ENCODE measurements at regions not wholly inside any gene's neighbourhood (a gene's known extent, or its start where the extent isn't known, plus 50 kb on each side); places are given as distances from the start of the nearest gene placed in this dataset.

DNA sequence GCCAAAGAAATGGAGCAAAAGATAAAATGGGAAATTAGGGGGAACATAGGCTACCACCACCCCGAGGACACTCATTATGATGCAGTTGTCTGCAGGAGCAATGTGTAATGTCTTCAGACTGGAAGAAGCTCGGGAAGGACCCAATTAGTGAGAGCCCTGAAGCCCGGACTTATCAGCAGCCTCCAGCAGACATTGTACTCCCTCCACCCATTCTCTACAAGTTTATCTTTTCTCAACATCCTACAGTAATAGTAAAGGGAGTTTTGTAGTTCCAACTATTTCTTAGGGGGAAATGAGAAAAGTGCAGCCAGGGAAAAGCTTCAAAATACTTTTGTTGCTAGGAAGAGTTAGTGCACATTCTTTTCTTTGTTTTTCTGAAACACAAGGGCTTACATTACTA, 657.3 kb upstream of the COBL start:
- H3K27me3 ChIP-seq (ENCODE audit: insufficient read depth, low read length, poor library complexity): no peaks in the 10 kb centered on the region
- no CpG with 5 or more reads among the region's 3 CpGs for WGBS (ENCODE audit: extremely low coverage, insufficient coverage, low lambda C conversion rate)
- H3K79me1 ChIP-seq (ENCODE audit: low read length): no peaks in the 10 kb centered on the region
- H3K9ac ChIP-seq (ENCODE audit: low read length): no peak overlapping the region
- H2BK120ac ChIP-seq (ENCODE audit: low read depth, low read length): no peak overlapping the region
- H3K4me2 ChIP-seq (ENCODE audit: low read length): no peak overlapping the region
- H2AK5ac ChIP-seq (ENCODE audit: low read length): no peak overlapping the region
- H3K79me2 ChIP-seq (ENCODE audit: control insufficient read depth, insufficient read depth, low read length): no peaks in the 10 kb centered on the region
- H3K27ac ChIP-seq (ENCODE audit: low read depth, low read length): no peak overlapping the region
- H4K8ac ChIP-seq (ENCODE audit: low read depth, low read length): no peak overlapping the region
- no peak overlapping the region for H2BK5ac ChIP-seq (ENCODE audit: low read length)
- no peaks in the 10 kb centered on the region for H3K36me3 ChIP-seq (ENCODE audit: control insufficient read depth, insufficient read depth, low read length)
- DNase-seq: peak; percentile 15
- H3K56ac ChIP-seq (ENCODE audit: low read length): no peak overlapping the region
- no peak overlapping the region for H3K4me3 ChIP-seq (ENCODE audit: low read length)
- H3K4ac ChIP-seq (ENCODE audit: low read depth, low read length): no peak overlapping the region
- no peak overlapping the region for H3K18ac ChIP-seq (ENCODE audit: low read length)
- H4K5ac ChIP-seq (ENCODE audit: low read length): no peak overlapping the region
- H2BK15ac ChIP-seq (replicated peaks; ENCODE audit: low read depth): no peak overlapping the region
- H3K4me1 ChIP-seq (ENCODE audit: control insufficient read depth, low read depth, low read length): no peaks in the 10 kb centered on the region
- no peak overlapping the region for H3K23ac ChIP-seq (ENCODE audit: low read length)

- Histone ChIP-seq H3K9ac (ENCODE audit: low read length) (no peak overlapping the region), H3K4me2 (ENCODE audit: low read length) (no peak overlapping the region), H2BK5ac (ENCODE audit: low read length) (no peak overlapping the region), H2AK5ac (ENCODE audit: low read length) (no peak overlapping the region), H4K5ac (ENCODE audit: low read length) (no peak overlapping the region), H3K36me3 (ENCODE audit: control insufficient read depth, insufficient read depth, low read length) (no peaks in the 10 kb centered on the region), H2BK15ac (replicated peaks; ENCODE audit: low read depth) (no peak overlapping the region), H3K23ac (ENCODE audit: low read length) (no peak overlapping the region), H3K4ac (ENCODE audit: low read depth, low read length) (no peak overlapping the region), H3K4me1 (ENCODE audit: control insufficient read depth, low read depth, low read length) (no peaks in the 10 kb centered on the region), H3K79me2 (ENCODE audit: control insufficient read depth, insufficient read depth, low read length) (no peaks in the 10 kb centered on the region), H3K27me3 (ENCODE audit: insufficient read depth, low read length, poor library complexity) (no peaks in the 10 kb centered on the region), H3K18ac (ENCODE audit: low read length) (no peak overlapping the region), H3K4me3 (ENCODE audit: low read length) (no peak overlapping the region), H3K56ac (ENCODE audit: low read length) (no peak overlapping the region), H2BK120ac (ENCODE audit: low read depth, low read length) (no peak overlapping the region), H3K79me1 (ENCODE audit: low read length) (no peaks in the 10 kb centered on the region), H4K8ac (ENCODE audit: low read depth, low read length) (peak overlapping the region; percentile 28), H3K27ac (ENCODE audit: low read depth, low read length) (no peak overlapping the region)
- DNase-seq: no peak
- WGBS (ENCODE audit: extremely low coverage, insufficient coverage, low lambda C conversion rate): no CpG with 5 or more reads among the region's 10 CpGs
Observed at GRCh38 chr7:51973071-51973470, 656.5 kb upstream of the COBL start.

DNA sequence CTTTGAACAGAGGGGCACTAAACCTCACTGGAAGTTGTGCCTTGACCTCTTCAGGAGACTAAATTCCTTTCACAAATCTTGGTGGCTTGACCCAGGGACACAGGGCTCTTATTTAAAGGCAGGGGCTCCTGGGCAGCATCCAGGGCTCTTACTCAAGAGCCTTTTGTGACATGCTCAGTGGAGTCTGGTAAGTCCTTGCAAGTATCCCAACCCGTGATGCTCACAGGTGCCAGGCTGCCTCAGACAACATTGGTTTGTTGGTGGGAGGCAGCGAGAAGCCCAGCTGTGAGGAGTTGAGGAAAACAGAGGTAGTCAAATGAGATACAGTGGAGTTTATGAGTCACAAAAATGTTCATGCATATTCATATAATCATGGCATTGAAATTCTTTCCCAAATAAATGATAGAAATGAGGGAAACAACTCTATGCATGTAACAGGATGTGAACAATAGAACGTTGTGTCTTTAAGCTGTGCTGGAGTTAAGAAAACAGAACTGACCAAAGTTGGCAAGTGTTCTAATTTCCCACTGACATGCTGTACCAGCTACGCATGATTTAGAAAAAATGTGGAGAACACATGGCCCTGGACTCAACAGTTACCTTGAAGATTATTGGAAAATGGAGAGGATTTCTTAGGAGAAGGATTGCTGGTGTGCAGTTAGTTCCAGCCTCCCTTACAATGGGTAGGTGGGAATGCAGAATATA, 654.5 kb upstream of the COBL start:
- Histone ChIP-seq H3K4me2 (ENCODE audit: low read length) (no peak overlapping the region), H3K4me3 (ENCODE audit: low read length) (no peak overlapping the region), H3K4ac (ENCODE audit: low read depth, low read length) (no peak overlapping the region), H3K56ac (ENCODE audit: low read length) (no peak overlapping the region), H3K27ac (ENCODE audit: low read depth, low read length) (no peak overlapping the region), H2BK5ac (ENCODE audit: low read length) (no peak overlapping the region), H3K27me3 (ENCODE audit: insufficient read depth, low read length, poor library complexity) (no peaks in the 10 kb centered on the region), H2AK5ac (ENCODE audit: low read length) (no peak overlapping the region), H3K9ac (ENCODE audit: low read length) (no peak overlapping the region), H2BK120ac (ENCODE audit: low read depth, low read length) (no peak overlapping the region), H2BK15ac (replicated peaks; ENCODE audit: low read depth) (no peak overlapping the region), H3K23ac (ENCODE audit: low read length) (no peak overlapping the region), H3K4me1 (ENCODE audit: control insufficient read depth, low read depth, low read length) (no peaks in the 10 kb centered on the region), H4K5ac (ENCODE audit: low read length) (no peak overlapping the region), H3K18ac (ENCODE audit: low read length) (no peak overlapping the region), H3K79me2 (ENCODE audit: control insufficient read depth, insufficient read depth, low read length) (no peaks in the 10 kb centered on the region), H4K8ac (ENCODE audit: low read depth, low read length) (no peak overlapping the region), H3K79me1 (ENCODE audit: low read length) (no peaks in the 10 kb centered on the region), H3K36me3 (ENCODE audit: control insufficient read depth, insufficient read depth, low read length) (no peaks in the 10 kb centered on the region)
- WGBS (ENCODE audit: extremely low coverage, insufficient coverage, low lambda C conversion rate): no CpG with 5 or more reads among the region's 4 CpGs
- no peak for DNase-seq

GRCh38 chr7:51968461-51968860, 651.9 kb upstream of the COBL start:
- no peaks in the 10 kb centered on the region for H3K4me1 ChIP-seq (ENCODE audit: control insufficient read depth, low read depth, low read length)
- H3K4me2 ChIP-seq (ENCODE audit: low read length): no peak overlapping the region
- H2AK5ac ChIP-seq (ENCODE audit: low read length): no peak overlapping the region
- H4K5ac ChIP-seq (ENCODE audit: low read length): no peak overlapping the region
- H3K56ac ChIP-seq (ENCODE audit: low read length): no peak overlapping the region
- H3K4ac ChIP-seq (ENCODE audit: low read depth, low read length): no peak overlapping the region
- no peak overlapping the region for H3K27ac ChIP-seq (ENCODE audit: low read depth, low read length)
- no CpG with 5 or more reads among the region's 2 CpGs for WGBS (ENCODE audit: extremely low coverage, insufficient coverage, low lambda C conversion rate)
- H3K79me2 ChIP-seq (ENCODE audit: control insufficient read depth, insufficient read depth, low read length): no peaks in the 10 kb centered on the region
- no peak overlapping the region for H2BK15ac ChIP-seq (replicated peaks; ENCODE audit: low read depth)
- no peak overlapping the region for H2BK120ac ChIP-seq (ENCODE audit: low read depth, low read length)
- no peaks in the 10 kb centered on the region for H3K79me1 ChIP-seq (ENCODE audit: low read length)
- no peak overlapping the region for H4K8ac ChIP-seq (ENCODE audit: low read depth, low read length)
- no peak overlapping the region for H3K23ac ChIP-seq (ENCODE audit: low read length)
- H3K18ac ChIP-seq (ENCODE audit: low read length): no peak overlapping the region
- H3K27me3 ChIP-seq (ENCODE audit: insufficient read depth, low read length, poor library complexity): no peaks in the 10 kb centered on the region
- no peak overlapping the region for H3K4me3 ChIP-seq (ENCODE audit: low read length)
- no peak for DNase-seq
- H3K36me3 ChIP-seq (ENCODE audit: control insufficient read depth, insufficient read depth, low read length): no peaks in the 10 kb centered on the region
- no peak overlapping the region for H3K9ac ChIP-seq (ENCODE audit: low read length)
- H2BK5ac ChIP-seq (ENCODE audit: low read length): no peak overlapping the region

- no peaks in the 10 kb centered on the region for H3K36me3 ChIP-seq (ENCODE audit: control insufficient read depth, insufficient read depth, low read length)
- H3K4me2 ChIP-seq (ENCODE audit: low read length): no peak overlapping the region
- no peak overlapping the region for H3K23ac ChIP-seq (ENCODE audit: low read length)
- no peak overlapping the region for H3K9ac ChIP-seq (ENCODE audit: low read length)
- no peak overlapping the region for H3K56ac ChIP-seq (ENCODE audit: low read length)
- H4K8ac ChIP-seq (ENCODE audit: low read depth, low read length): no peak overlapping the region
- no peak overlapping the region for H3K4me3 ChIP-seq (ENCODE audit: low read length)
- no peaks in the 10 kb centered on the region for H3K79me2 ChIP-seq (ENCODE audit: control insufficient read depth, insufficient read depth, low read length)
- no peak overlapping the region for H3K27ac ChIP-seq (ENCODE audit: low read depth, low read length)
- H2BK120ac ChIP-seq (ENCODE audit: low read depth, low read length): no peak overlapping the region
- H4K5ac ChIP-seq (ENCODE audit: low read length): no peak overlapping the region
- no peak for DNase-seq
- H3K18ac ChIP-seq (ENCODE audit: low read length): no peak overlapping the region
- no peaks in the 10 kb centered on the region for H3K27me3 ChIP-seq (ENCODE audit: insufficient read depth, low read length, poor library complexity)
- no peak overlapping the region for H2AK5ac ChIP-seq (ENCODE audit: low read length)
- no peak overlapping the region for H2BK5ac ChIP-seq (ENCODE audit: low read length)
- H3K79me1 ChIP-seq (ENCODE audit: low read length): no peaks in the 10 kb centered on the region
- H3K4me1 ChIP-seq (ENCODE audit: control insufficient read depth, low read depth, low read length): no peaks in the 10 kb centered on the region
- no peak overlapping the region for H2BK15ac ChIP-seq (replicated peaks; ENCODE audit: low read depth)
- WGBS (ENCODE audit: extremely low coverage, insufficient coverage, low lambda C conversion rate): no CpG with 5 or more reads among the region's 5 CpGs
- H3K4ac ChIP-seq (ENCODE audit: low read depth, low read length): no peak overlapping the region
Observed at GRCh38 chr7:51965454-51965853, 648.8 kb upstream of the COBL start.

GRCh38 chr7:51961804-51962203, 645.2 kb upstream of the COBL start:
- H3K79me1 ChIP-seq (ENCODE audit: low read length): no peaks in the 10 kb centered on the region
- H2BK5ac ChIP-seq (ENCODE audit: low read length): no peak overlapping the region
- H3K4me1 ChIP-seq (ENCODE audit: control insufficient read depth, low read depth, low read length): no peaks in the 10 kb centered on the region
- no peak overlapping the region for H3K56ac ChIP-seq (ENCODE audit: low read length)
- no peaks in the 10 kb centered on the region for H3K79me2 ChIP-seq (ENCODE audit: control insufficient read depth, insufficient read depth, low read length)
- H3K36me3 ChIP-seq (ENCODE audit: control insufficient read depth, insufficient read depth, low read length): no peaks in the 10 kb centered on the region
- no peak overlapping the region for H3K9ac ChIP-seq (ENCODE audit: low read length)
- DNase-seq: no peak
- H2BK15ac ChIP-seq (replicated peaks; ENCODE audit: low read depth): no peak overlapping the region
- H2BK120ac ChIP-seq (ENCODE audit: low read depth, low read length): no peak overlapping the region
- H4K5ac ChIP-seq (ENCODE audit: low read length): no peak overlapping the region
- H3K27me3 ChIP-seq (ENCODE audit: insufficient read depth, low read length, poor library complexity): no peaks in the 10 kb centered on the region
- H3K23ac ChIP-seq (ENCODE audit: low read length): no peak overlapping the region
- no peak overlapping the region for H3K4ac ChIP-seq (ENCODE audit: low read depth, low read length)
- H3K4me2 ChIP-seq (ENCODE audit: low read length): no peak overlapping the region
- 100% methylated on average over 2 of the region's 2 CpGs for WGBS (ENCODE audit: extremely low coverage, insufficient coverage, low lambda C conversion rate)
- H2AK5ac ChIP-seq (ENCODE audit: low read length): no peak overlapping the region
- H3K18ac ChIP-seq (ENCODE audit: low read length): no peak overlapping the region
- no peak overlapping the region for H3K4me3 ChIP-seq (ENCODE audit: low read length)
- H4K8ac ChIP-seq (ENCODE audit: low read depth, low read length): no peak overlapping the region
- H3K27ac ChIP-seq (ENCODE audit: low read depth, low read length): no peak overlapping the region
